Keratinocyte (primary cell): ENCODE measurements at regions not wholly inside any gene's neighbourhood (a gene's known extent, or its start where the extent isn't known, plus 50 kb on each side); places are given as distances from the start of the nearest gene placed in this dataset.

Source experiments
- DNase-seq: peaks from one replicate; pipeline ENCODE4 v3.0.0-alpha.2; 2011; ENCODE audit warnings: low read depth, missing footprints, low spot score
- FAIRE-seq: peaks from 2 replicates; lab custom pipeline; 2011; peaks lifted over from hg19 to GRCh38; lab: Jason Lieb, UNC
- H2AFZ ChIP-seq: 2 replicates; pipeline ENCODE4 v1.6.0; 2012; ENCODE audit warnings: low read length, control low read depth, inconsistent platforms; ENCODE audit not compliant: control insufficient read depth
- H3K27ac ChIP-seq: 2 replicates; pipeline ENCODE4 v1.5.1; 2011; ENCODE audit warnings: low read length; ENCODE audit not compliant: control insufficient read depth, insufficient read depth
- H3K27me3 ChIP-seq: 3 replicates; pipeline ENCODE4 v1.6.0; 2011; ENCODE audit warnings: low read length; ENCODE audit not compliant: control insufficient read depth, insufficient read depth; ENCODE audit errors: extremely low read depth
- H3K36me3 ChIP-seq, 2 experiments: 2 replicates in 1 of 2; 3 replicates in 1 of 2; pipeline ENCODE4 v1.5.1; 2011; ENCODE audit warnings: low read length in 2 of 2, mild to moderate bottlenecking in 1 of 2; ENCODE audit not compliant: control insufficient read depth in 2 of 2, insufficient read depth in 2 of 2; ENCODE audit errors: extremely low read depth in 1 of 2
- H3K4me1 ChIP-seq: 3 replicates; pipeline ENCODE4 v1.5.1; 2011; ENCODE audit warnings: low read length; ENCODE audit not compliant: control insufficient read depth, insufficient read depth; ENCODE audit errors: extremely low read depth
- H3K4me2 ChIP-seq: 3 replicates; pipeline ENCODE4 v1.6.0; 2011; ENCODE audit warnings: low read depth, low read length; ENCODE audit not compliant: control insufficient read depth, insufficient read depth; ENCODE audit errors: extremely low read depth
- H3K4me3 ChIP-seq, 3 experiments: fragments of 200-600 bp in 1 of 3; sonication (generic) in 1 of 3; 2 replicates in 2 of 3; 3 replicates in 1 of 3; pipeline ENCODE4 v1.5.1; 2011 to 2016; ENCODE audit warnings: low read length in 3 of 3, mild to moderate bottlenecking in 3 of 3, control low read depth in 2 of 3, inconsistent platforms in 1 of 3, low read depth in 1 of 3, mixed read lengths in 1 of 3, mixed run types in 1 of 3, moderate library complexity in 1 of 3; ENCODE audit not compliant: control insufficient read depth in 2 of 3, insufficient read depth in 2 of 3; ENCODE audit errors: extremely low read depth in 1 of 3
- H3K79me2 ChIP-seq: 2 replicates; pipeline ENCODE4 v1.6.0; 2012; ENCODE audit warnings: low read length; ENCODE audit not compliant: control insufficient read depth, insufficient read depth
- H3K9ac ChIP-seq: 3 replicates; pipeline ENCODE4 v1.6.0; 2011; ENCODE audit warnings: low read length; ENCODE audit not compliant: control insufficient read depth, insufficient read depth; ENCODE audit errors: extremely low read depth
- H3K9me1 ChIP-seq: 3 replicates; pipeline ENCODE4 v1.6.0; 2011; ENCODE audit warnings: low read length; ENCODE audit not compliant: control insufficient read depth, insufficient read depth; ENCODE audit errors: extremely low read depth
- H3K9me3 ChIP-seq: 2 replicates; pipeline ENCODE4 v1.5.1; 2012; ENCODE audit warnings: low read depth, low read length; ENCODE audit not compliant: control insufficient read depth
- H4K20me1 ChIP-seq: 3 replicates; pipeline ENCODE4 v1.6.0; 2011; ENCODE audit warnings: low read length; ENCODE audit not compliant: control insufficient read depth, insufficient read depth; ENCODE audit errors: extremely low read depth
- CTCF ChIP-seq, 3 experiments: IDR thresholded peaks in 1 of 3; conservative IDR thresholded peaks in 1 of 3; optimal IDR thresholded peaks in 1 of 3; 2 replicates in 2 of 3; 3 replicates in 1 of 3; pipeline versions ENCODE3 to v1.5.1; 2011; ENCODE audit warnings: low read length in 3 of 3, mild to moderate bottlenecking in 3 of 3, moderate library complexity in 2 of 3, control low read depth in 1 of 3, inconsistent platforms in 1 of 3; ENCODE audit not compliant: insufficient read depth in 2 of 3; ENCODE audit errors: extremely low read depth in 1 of 3
- EZH2 ChIP-seq: IDR thresholded peaks from one replicate; pipeline ENCODE4 v1.6.1; 2012; ENCODE audit warnings: inconsistent platforms, mild to moderate bottlenecking, low read length, moderate library complexity
- dilution Hi-C: fragments of 300-500 bp; cut with MboI; formaldehyde crosslinking; loops from one replicate; pipeline ENCODE4 v1.7.0; 2020; ENCODE audit warnings: low sequenced_read_pairs; ENCODE audit not compliant: extremely low pct_ligation_motif_present

GRCh38 chr21:16743317-16743716 lies 769.5 kb upstream of the CXADR start:
- TF ChIP-seq CTCF (optimal IDR thresholded peaks at IDR 0.05 in 1 of 3, IDR thresholded peaks at IDR 0.05 in 1 of 3, conservative IDR thresholded peaks at IDR 0.05 in 1 of 3; ENCODE audit: extremely low read depth in 1 of 3, insufficient read depth in 2 of 3, low read length in 3 of 3), result no peak
- DNase-seq (no peak), FAIRE-seq (no peak)
- H3K9ac ChIP-seq, result no peak overlapping the region
- no peak overlapping the region for H3K4me3 ChIP-seq
- H3K36me3 ChIP-seq, result no peaks in the 10 kb centered on the region
- no peak overlapping the region for H3K27ac ChIP-seq
- H3K79me2 ChIP-seq, result no peaks in the 10 kb centered on the region
- dilution Hi-C loops, result no loop called here
- no peaks in the 10 kb centered on the region for H3K4me1 ChIP-seq
- H3K4me2 ChIP-seq, result no peak overlapping the region
- no peaks in the 10 kb centered on the region for H3K9me3 ChIP-seq
- no peaks in the 10 kb centered on the region for H4K20me1 ChIP-seq
- no peaks in the 10 kb centered on the region for H3K9me1 ChIP-seq
- no peaks in the 10 kb centered on the region for H3K27me3 ChIP-seq
- no peak overlapping the region for H2AFZ ChIP-seq

GRCh38 chr21:16750926-16751325 lies 761.9 kb upstream of the CXADR start:
- Histone ChIP-seq H3K9me1 (no peaks in the 10 kb centered on the region), H4K20me1 (no peaks in the 10 kb centered on the region), H3K36me3 (no peaks in the 10 kb centered on the region), H3K9ac (no peak overlapping the region), H3K27ac (no peak overlapping the region), H3K9me3 (no peaks in the 10 kb centered on the region), H3K4me1 (no peaks in the 10 kb centered on the region), H3K4me2 (no peak overlapping the region), H3K4me3 (no peak overlapping the region), H3K27me3 (no peaks in the 10 kb centered on the region), H3K79me2 (no peaks in the 10 kb centered on the region), H2AFZ (no peak overlapping the region)
- dilution Hi-C loops, result no loop called here
- DNase-seq (no peak), FAIRE-seq (no peak)
- TF ChIP-seq EZH2, result no peak
- TF ChIP-seq CTCF (optimal IDR thresholded peaks at IDR 0.05 in 1 of 3, IDR thresholded peaks at IDR 0.05 in 1 of 3, conservative IDR thresholded peaks at IDR 0.05 in 1 of 3; ENCODE audit: extremely low read depth in 1 of 3, insufficient read depth in 2 of 3, low read length in 3 of 3), result no peak
